ENCODE measurements at regions not wholly inside any gene's neighbourhood (a gene's known extent, or its start where the extent isn't known, plus 50 kb on each side); places are given as distances from the start of the nearest gene placed in this dataset.
A peak's percentile ranks its signal among the peaks of the same experiment; 100 is the strongest.

- peaks cover 0 to 4% of the 10 kb centered on the region in 2 donors for H3K9me3 ChIP-seq (replicated peaks in 1 of 2; ENCODE audit: control insufficient read depth in 1 of 2, insufficient read depth in 1 of 2, low read length in 2 of 2)
- Mint-ChIP-seq H3K27ac (peak overlapping the region in 1 of 7 donors; percentile 19), H3K4me3 (no peak overlapping the region), H3K9me3 (peaks cover 0 to 5% (median 3%) of the 10 kb centered on the region in 7 donors), H3K27me3 (ENCODE audit: low read depth in 3 of 3) (peaks cover 2 to 11% (median 6%) of the 10 kb centered on the region in 3 donors), H3K36me3 (peaks cover 3 to 5% of the 10 kb centered on the region in 2 donors), H3K4me1 (peaks cover 43% of the 10 kb centered on the region)
- no peaks in the 10 kb centered on the region for H3K79me2 ChIP-seq (ENCODE audit: insufficient read depth, low read length)
- H3K27ac ChIP-seq (ENCODE audit: low read depth in 1 of 2, low read length in 2 of 2), result no peak overlapping the region
- H3K27me3 ChIP-seq (ENCODE audit: control insufficient read depth in 2 of 2, insufficient read depth in 2 of 2, low read length in 2 of 2), result peaks cover 0 to 3% of the 10 kb centered on the region in 2 donors
- no peak overlapping the region for H2AFZ ChIP-seq (ENCODE audit: insufficient read depth, low read depth, low read length, poor library complexity, severe bottlenecking)
- no peak for TF ChIP-seq CTCF (IDR thresholded peaks at IDR 0.05)
- DNase-seq, result no peak
- peaks cover 25 to 38% of the 10 kb centered on the region in 2 donors for H3K4me1 ChIP-seq (ENCODE audit: control insufficient read depth in 1 of 2, insufficient read depth in 2 of 2, low read length in 2 of 2)
- H3K9ac ChIP-seq (ENCODE audit: insufficient read depth, low read length, poor library complexity, severe bottlenecking), result no peak overlapping the region
- no peaks in the 10 kb centered on the region for H3K36me3 ChIP-seq (replicated peaks in 1 of 2; ENCODE audit: control insufficient read depth in 1 of 2, insufficient read depth in 2 of 2, low read length in 2 of 2)
- no peaks in the 10 kb centered on the region for H4K20me1 ChIP-seq (ENCODE audit: insufficient read depth, low read length)
- intact Hi-C loops (cut with micrococcal nuclease), result no loop called here
- no CpG with 5 or more reads among the region's 2 CpGs for WGBS (ENCODE audit: insufficient coverage)
- no peak overlapping the region for H3K4me2 ChIP-seq (replicated peaks; ENCODE audit: extremely low read depth, low read length, poor library complexity, severe bottlenecking)
- H3K4me3 ChIP-seq (replicated peaks in 1 of 3; ENCODE audit: low read depth in 2 of 3, low read length in 3 of 3), result no peak overlapping the region
These were observed 206.7 kb upstream of the PROK2 start for GRCh38 chr3:71991681-71992080.

GRCh38 chr3:71991046-71991445 lies 206.1 kb upstream of the PROK2 start:
- H3K4me1 Mint-ChIP-seq, result peaks cover 43% of the 10 kb centered on the region
- H3K9me3 ChIP-seq (replicated peaks in 1 of 2; ENCODE audit: control insufficient read depth in 1 of 2, insufficient read depth in 1 of 2, low read length in 2 of 2), result peaks cover 0 to 4% of the 10 kb centered on the region in 2 donors
- H3K4me2 ChIP-seq (replicated peaks; ENCODE audit: extremely low read depth, low read length, poor library complexity, severe bottlenecking), result no peak overlapping the region
- 100% methylated on average over 1 of the region's 3 CpGs for WGBS (ENCODE audit: insufficient coverage)
- H3K4me1 ChIP-seq (ENCODE audit: control insufficient read depth in 1 of 2, insufficient read depth in 2 of 2, low read length in 2 of 2), result peaks cover 25 to 38% of the 10 kb centered on the region in 2 donors
- H3K9ac ChIP-seq (ENCODE audit: insufficient read depth, low read length, poor library complexity, severe bottlenecking), result no peak overlapping the region
- H3K36me3 ChIP-seq (replicated peaks in 1 of 2; ENCODE audit: control insufficient read depth in 1 of 2, insufficient read depth in 2 of 2, low read length in 2 of 2), result no peaks in the 10 kb centered on the region
- H3K79me2 ChIP-seq (ENCODE audit: insufficient read depth, low read length), result no peaks in the 10 kb centered on the region
- no peak overlapping the region for H3K4me3 ChIP-seq (replicated peaks in 1 of 3; ENCODE audit: low read depth in 2 of 3, low read length in 3 of 3)
- intact Hi-C loops (cut with micrococcal nuclease), result no loop called here
- peaks cover 2 to 10% (median 4%) of the 10 kb centered on the region in 3 donors for H3K27me3 Mint-ChIP-seq (ENCODE audit: low read depth in 3 of 3)
- H4K20me1 ChIP-seq (ENCODE audit: insufficient read depth, low read length), result no peaks in the 10 kb centered on the region
- TF ChIP-seq CTCF (IDR thresholded peaks at IDR 0.05), result no peak
- peaks cover 0 to 5% (median 3%) of the 10 kb centered on the region in 7 donors for H3K9me3 Mint-ChIP-seq
- no peak overlapping the region for H3K4me3 Mint-ChIP-seq
- H3K36me3 Mint-ChIP-seq, result peaks cover 3 to 5% of the 10 kb centered on the region in 2 donors
- DNase-seq, result peak in 1 of 3 donors; percentile 53
- peaks cover 0 to 3% of the 10 kb centered on the region in 2 donors for H3K27me3 ChIP-seq (ENCODE audit: control insufficient read depth in 2 of 2, insufficient read depth in 2 of 2, low read length in 2 of 2)
- peak overlapping the region in 1 of 7 donors; percentile 69 for H3K27ac Mint-ChIP-seq
- no peak overlapping the region for H2AFZ ChIP-seq (ENCODE audit: insufficient read depth, low read depth, low read length, poor library complexity, severe bottlenecking)
- H3K27ac ChIP-seq (ENCODE audit: low read depth in 1 of 2, low read length in 2 of 2), result no peak overlapping the region
